Thyroid gland (tissue), 4 donors: ENCODE measurements at regions not wholly inside any gene's neighbourhood (a gene's known extent, or its start where the extent isn't known, plus 50 kb on each side); places are given as distances from the start of the nearest gene placed in this dataset.

ENCODE experiments used
- DNase-seq, 2 donors: peaks; one replicate each; pipeline ENCODE4 v3.0.0-alpha.2; 2019
- H3K27ac ChIP-seq, 3 donors: fragments of 200-600 bp; sonication (generic); 1 replicate in 2 of 3; 2 replicates in 1 of 3; pipeline ENCODE4 v1.5.1; 2016 to 2019; ENCODE audit warnings: mild to moderate bottlenecking in 1 of 3, moderate library complexity in 1 of 3
- H3K27me3 ChIP-seq: fragments of 200-600 bp; sonication (generic); one replicate; pipeline ENCODE4 v1.5.1; 2019
- H3K36me3 ChIP-seq, 2 donors: fragments of 200-600 bp; sonication (generic); one replicate each; pipeline ENCODE4 v1.5.1; 2016 to 2019
- H3K4me1 ChIP-seq, 2 donors: fragments of 200-600 bp; sonication (generic); one replicate each; pipeline ENCODE4 v1.5.1; 2017 to 2019
- H3K4me3 ChIP-seq, 3 donors: fragments of 200-600 bp; sonication (generic); replicated peaks in 1 of 3; 1 replicate in 2 of 3; 2 replicates in 1 of 3; pipeline ENCODE4 v1.5.1; 2016; ENCODE audit warnings: mild to moderate bottlenecking in 1 of 3
- H3K9me3 ChIP-seq: fragments of 200-600 bp; sonication (generic); one replicate; pipeline ENCODE4 v1.5.1; 2017
- POLR2A ChIP-seq, 2 donors: fragments of 450-650 bp; IDR thresholded peaks; one replicate each; pipeline ENCODE4 v1.6.1; 2017; ENCODE audit warnings: antibody characterized with exemption in 2 of 2, mild to moderate bottlenecking in 2 of 2, moderate library complexity in 1 of 2
- WGBS, 2 donors: methylation state at CpG; one replicate each; pipeline ENCODE4 v1.1.5; 2017; 5-methylcytosine and 5-hydroxymethylcytosine counted together
- intact Hi-C: fragments of 100-400 bp; cut with DNase I; formaldehyde crosslinking; loops from one replicate; pipeline ENCODE4 v1.15.1; 2023
- TF ChIP-seq, protein P1 (sequence below), 6 experiments: fragments of 200-600 bp in 3 of 6; fragments of 450-650 bp in 3 of 6; sonication (generic) in 3 of 6; IDR thresholded peaks; one replicate each; pipeline ENCODE4 v1.5.1; 2016 to 2019; ENCODE audit warnings: antibody characterized with exemption in 6 of 6, mild to moderate bottlenecking in 2 of 6, inconsistent platforms in 1 of 6, moderate library complexity in 1 of 6

DNA sequence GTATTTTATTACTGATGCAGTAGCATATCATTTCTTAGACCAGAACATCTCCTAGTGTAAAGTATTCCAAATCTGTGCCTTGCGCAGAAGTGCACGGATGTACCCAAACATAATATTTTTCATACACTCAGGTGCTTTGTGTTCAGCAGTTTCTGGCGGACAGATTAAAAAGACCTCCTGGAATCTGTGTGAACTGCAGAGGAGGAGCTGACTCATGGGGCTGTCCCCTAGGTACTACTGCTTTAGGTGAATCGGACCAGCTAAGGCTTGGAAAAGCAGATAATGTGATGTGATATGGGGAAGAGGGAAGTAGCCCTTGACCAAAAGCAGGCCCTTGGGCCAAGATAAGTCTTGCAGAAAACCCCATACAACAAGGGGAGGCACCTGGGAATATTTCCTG lies 310.1 kb downstream of the PLK2 start:
- Histone ChIP-seq H3K4me3 (no peak overlapping the region), H3K9me3 (no peaks in the 10 kb centered on the region), H3K36me3 (no peaks in the 10 kb centered on the region), H3K4me1 (peaks cover 0 to 8% of the 10 kb centered on the region in 2 donors), H3K27ac (no peak overlapping the region), H3K27me3 (no peaks in the 10 kb centered on the region)
- TF ChIP-seq, protein P1, sequence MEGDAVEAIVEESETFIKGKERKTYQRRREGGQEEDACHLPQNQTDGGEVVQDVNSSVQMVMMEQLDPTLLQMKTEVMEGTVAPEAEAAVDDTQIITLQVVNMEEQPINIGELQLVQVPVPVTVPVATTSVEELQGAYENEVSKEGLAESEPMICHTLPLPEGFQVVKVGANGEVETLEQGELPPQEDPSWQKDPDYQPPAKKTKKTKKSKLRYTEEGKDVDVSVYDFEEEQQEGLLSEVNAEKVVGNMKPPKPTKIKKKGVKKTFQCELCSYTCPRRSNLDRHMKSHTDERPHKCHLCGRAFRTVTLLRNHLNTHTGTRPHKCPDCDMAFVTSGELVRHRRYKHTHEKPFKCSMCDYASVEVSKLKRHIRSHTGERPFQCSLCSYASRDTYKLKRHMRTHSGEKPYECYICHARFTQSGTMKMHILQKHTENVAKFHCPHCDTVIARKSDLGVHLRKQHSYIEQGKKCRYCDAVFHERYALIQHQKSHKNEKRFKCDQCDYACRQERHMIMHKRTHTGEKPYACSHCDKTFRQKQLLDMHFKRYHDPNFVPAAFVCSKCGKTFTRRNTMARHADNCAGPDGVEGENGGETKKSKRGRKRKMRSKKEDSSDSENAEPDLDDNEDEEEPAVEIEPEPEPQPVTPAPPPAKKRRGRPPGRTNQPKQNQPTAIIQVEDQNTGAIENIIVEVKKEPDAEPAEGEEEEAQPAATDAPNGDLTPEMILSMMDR (IDR thresholded peaks at IDR 0.05) = no peak
- TF ChIP-seq POLR2A (IDR thresholded peaks at IDR 0.05) = no peak
- 66 to 75% methylated on average over 4 of the region's 4 CpGs for WGBS, 2 donors
- DNase-seq = peak in 1 of 2 donors; percentile 5
- intact Hi-C loops = no loop called here

DNA sequence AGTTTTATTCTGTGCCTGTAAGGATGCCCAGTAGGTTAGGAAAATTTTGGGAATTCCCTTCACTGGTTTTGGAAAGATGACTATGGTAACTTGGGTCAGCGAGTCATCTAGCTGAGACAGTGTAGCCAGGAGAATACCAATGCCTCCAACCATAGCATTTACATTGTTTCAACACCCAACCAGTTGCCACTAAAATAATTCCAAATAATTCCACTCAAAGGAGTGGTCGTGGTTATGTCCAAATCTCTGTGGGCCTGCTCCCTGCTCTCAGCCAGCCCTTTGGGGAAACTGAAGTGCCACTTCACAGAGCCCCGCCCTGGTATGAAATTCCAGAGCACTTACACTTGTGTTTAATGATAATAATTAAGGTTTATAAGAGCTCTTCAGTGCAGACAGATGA lies 310.5 kb downstream of the PLK2 start:
- WGBS, 2 donors = 38 to 48% methylated on average over 3 of the region's 3 CpGs
- no peak for TF ChIP-seq POLR2A (IDR thresholded peaks at IDR 0.05)
- TF ChIP-seq, protein P1 (IDR thresholded peaks at IDR 0.05) = no peak

DNA sequence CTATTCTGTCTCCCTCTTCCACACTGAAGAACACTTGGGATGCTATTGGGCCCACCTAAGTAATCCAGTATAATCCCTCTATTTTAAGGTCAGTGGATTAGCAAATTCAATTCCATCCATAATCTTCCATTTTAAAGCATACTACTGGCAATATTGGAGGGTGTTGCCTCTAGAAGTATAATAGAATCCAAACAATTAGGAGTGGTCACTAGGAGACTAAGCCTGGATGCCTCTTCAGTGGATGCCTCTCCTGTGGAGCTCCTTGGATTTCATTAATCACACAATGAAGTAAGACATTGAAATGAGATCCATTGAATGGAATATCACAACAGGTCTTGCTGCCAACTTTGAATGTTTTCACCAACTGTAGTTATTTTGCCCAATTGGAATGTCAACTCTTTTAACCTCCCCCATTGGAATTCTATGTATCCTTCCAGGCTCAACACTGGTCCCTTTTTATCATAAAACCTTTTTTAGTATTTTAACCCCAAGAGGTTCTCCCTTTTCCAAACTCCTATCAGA lies 311.6 kb downstream of the PLK2 start:
- Histone ChIP-seq H3K4me3 (no peak overlapping the region), H3K9me3 (no peaks in the 10 kb centered on the region), H3K27me3 (no peaks in the 10 kb centered on the region), H3K4me1 (peaks cover 0 to 8% of the 10 kb centered on the region in 2 donors), H3K36me3 (no peaks in the 10 kb centered on the region), H3K27ac (no peak overlapping the region)
- intact Hi-C loops = no loop called here
- DNase-seq = no peak
- TF ChIP-seq, protein P1 (IDR thresholded peaks at IDR 0.05) = no peak
- no peak for TF ChIP-seq POLR2A (IDR thresholded peaks at IDR 0.05)

More for the DNA sequence above, 310.5 kb downstream of the PLK2 start:
- no peaks in the 10 kb centered on the region for H3K36me3 ChIP-seq
- intact Hi-C loops = no loop called here
- DNase-seq = peak in 1 of 2 donors; percentile 14
- no peaks in the 10 kb centered on the region for H3K27me3 ChIP-seq
- peaks cover 0 to 8% of the 10 kb centered on the region in 2 donors for H3K4me1 ChIP-seq
- H3K4me3 ChIP-seq = no peak overlapping the region
- H3K9me3 ChIP-seq = no peaks in the 10 kb centered on the region
- no peak overlapping the region for H3K27ac ChIP-seq

DNA sequence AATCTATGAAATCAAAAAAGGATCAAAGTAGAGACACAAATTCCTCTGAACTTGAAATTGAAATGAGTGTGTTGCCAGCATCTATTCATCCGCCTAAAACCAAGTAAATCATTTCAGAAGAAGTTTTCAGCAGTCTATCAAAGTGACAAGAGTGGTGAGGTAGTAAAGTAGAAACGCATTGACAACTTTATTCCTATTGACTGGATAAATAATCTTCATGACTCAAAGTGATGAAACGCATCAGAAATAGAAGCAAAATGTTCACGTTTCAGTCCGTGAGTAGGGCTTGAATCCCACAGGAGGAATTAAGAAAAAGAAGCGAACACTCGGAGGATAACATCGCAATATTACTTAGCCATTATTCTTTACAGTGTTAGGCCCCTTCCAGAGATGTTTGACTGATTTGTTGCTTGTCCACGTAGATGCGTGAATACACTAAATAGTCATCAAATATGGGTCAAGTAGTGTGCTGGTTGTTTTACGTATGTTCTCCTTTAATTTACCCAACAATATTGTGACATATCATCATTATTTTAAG lies 314.4 kb downstream of the PLK2 start:
- no peak for DNase-seq
- WGBS, 2 donors = 94 to 97% methylated on average over 11 of the region's 11 CpGs
- Histone ChIP-seq H3K27me3 (no peaks in the 10 kb centered on the region), H3K36me3 (no peaks in the 10 kb centered on the region), H3K4me1 (peaks cover 0 to 8% of the 10 kb centered on the region in 2 donors), H3K9me3 (peaks cover 6% of the 10 kb centered on the region), H3K27ac (no peak overlapping the region), H3K4me3 (no peak overlapping the region)
- no peak for TF ChIP-seq POLR2A (IDR thresholded peaks at IDR 0.05)
- TF ChIP-seq, protein P1 (IDR thresholded peaks at IDR 0.05) = no peak
- intact Hi-C loops = no loop called here

DNA sequence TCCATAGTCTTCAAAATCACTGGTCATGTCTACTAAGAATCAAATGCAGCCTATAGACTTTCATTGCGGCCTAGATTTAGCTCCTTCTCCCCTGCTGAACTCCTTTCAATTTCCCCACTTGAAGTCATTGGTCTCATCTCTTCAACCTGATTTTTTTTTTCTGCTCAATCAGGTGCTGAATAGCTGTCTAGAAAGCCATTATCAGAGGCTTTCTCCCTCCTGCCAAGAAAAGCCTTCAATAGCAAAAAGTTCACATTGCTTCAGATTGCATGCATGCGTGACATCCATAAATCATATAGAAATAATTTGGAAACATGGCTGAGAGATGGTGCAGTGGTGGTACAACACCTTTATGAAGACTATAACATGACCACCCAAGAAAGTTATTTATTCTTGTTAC lies 316.2 kb downstream of the PLK2 start:
- Histone ChIP-seq H3K4me3 (no peak overlapping the region), H3K27me3 (no peaks in the 10 kb centered on the region), H3K27ac (no peak overlapping the region), H3K9me3 (peaks cover 6% of the 10 kb centered on the region), H3K4me1 (no peaks in the 10 kb centered on the region), H3K36me3 (no peaks in the 10 kb centered on the region)
- intact Hi-C loops = no loop called here
- DNase-seq = no peak
- WGBS, 2 donors = 94 to 99% methylated on average over 2 of the region's 2 CpGs
- TF ChIP-seq, protein P1 (IDR thresholded peaks at IDR 0.05) = no peak
- TF ChIP-seq POLR2A (IDR thresholded peaks at IDR 0.05) = no peak
